ENCODE measurements at regions not wholly inside any gene's neighbourhood (a gene's known extent, or its start where the extent isn't known, plus 50 kb on each side); places are given as distances from the start of the nearest gene placed in this dataset.
"Not testable (repeated sequence)": the region's sequence is repeated elsewhere in the genome, so short reads cannot be mapped to it uniquely, and the experiment has no call there.

DNA sequence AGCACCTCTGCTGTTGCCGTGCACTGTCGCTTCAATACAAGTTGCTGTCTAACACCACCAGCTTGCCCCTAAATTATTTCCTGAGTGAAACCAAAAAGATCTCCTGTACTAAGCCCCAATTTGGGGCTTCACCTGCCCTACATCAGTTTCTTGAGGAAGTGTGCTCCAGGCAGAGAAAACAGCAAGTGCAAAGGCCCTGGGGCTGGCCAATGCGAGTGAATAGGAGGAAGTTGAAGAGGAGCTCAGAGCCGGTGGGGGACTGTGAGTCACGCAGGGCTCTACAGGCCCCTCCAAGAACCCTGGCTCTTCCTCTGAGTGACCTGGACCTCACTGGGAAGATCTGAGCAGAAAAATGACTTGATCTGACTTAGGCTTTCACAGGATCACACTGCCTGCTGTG, 117.2 kb downstream of the IPO8 start:
- DNase-seq = no peak

- no peak for DNase-seq
Observed at GRCh38 chr12:30573145-30573544, 122.5 kb downstream of the IPO8 start.

DNA sequence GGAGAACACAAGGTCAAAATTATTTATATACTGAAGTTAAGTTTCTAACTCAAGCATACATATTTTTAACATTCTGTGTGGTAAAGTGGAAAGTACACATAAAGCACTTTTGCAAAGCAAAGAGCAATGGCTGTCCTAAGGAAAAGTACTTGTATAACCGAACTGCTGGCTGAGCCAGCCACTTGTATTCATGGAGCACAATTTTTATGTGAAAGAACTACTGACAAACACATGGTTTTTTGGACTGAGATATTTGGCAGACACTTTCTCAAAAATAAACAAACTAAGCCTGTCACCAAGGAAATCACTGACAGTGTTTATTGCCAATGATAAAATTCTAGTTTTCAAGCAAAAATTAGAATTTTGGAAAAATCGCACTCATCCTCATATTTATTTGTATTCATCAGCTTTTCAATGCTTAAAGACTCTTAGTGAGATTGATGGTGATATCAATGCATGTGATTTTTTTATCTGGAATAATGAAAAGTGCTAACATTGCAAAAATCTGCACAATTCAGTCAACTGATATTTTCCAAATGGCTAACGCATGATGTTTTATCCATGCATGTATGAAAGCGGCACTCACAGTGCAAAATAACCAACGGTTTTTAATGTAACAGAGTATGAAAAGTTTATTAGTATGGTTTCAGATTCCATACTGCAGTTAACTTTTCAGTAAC, 125.3 kb downstream of the IPO8 start:
- DNase-seq = no peak

DNA sequence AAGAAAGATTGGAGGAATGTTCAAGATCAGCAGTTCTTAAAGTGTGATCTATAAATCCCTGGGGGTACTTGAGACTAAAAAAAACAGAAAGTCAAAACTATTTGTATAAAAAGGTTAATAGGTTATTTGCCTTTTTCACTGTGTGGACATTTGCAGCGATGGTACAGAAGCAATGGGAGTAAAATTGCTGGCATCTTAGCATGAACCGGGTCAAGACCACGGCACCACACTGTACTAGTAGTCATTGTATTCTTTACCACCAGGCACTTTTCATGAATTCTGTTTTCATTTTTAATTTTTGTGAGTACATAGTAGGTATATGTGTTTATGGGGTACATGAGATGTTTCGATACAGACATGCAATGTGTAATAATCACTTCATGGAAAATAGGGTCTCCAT, 126.2 kb downstream of the IPO8 start:
- no peak for DNase-seq

DNA sequence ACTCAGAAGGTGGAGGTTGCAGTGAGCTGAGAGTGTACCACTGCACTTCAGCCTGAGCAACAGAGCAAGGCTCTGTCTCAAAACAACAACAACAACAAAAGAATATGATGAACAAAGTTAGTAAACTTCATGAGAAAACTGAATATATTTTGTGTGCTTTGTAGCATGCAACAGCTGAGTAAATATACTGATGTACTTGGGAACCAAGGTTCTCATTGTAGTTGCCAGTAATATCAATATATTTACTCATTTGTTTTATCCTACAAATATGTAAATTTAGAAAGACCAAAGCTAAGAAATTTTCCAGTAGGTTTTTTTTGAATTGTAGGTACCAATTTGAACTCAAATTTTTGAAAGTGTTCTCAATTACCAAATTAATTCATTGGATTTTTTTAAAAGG, 127.2 kb downstream of the IPO8 start:
- DNase-seq = no peak

- no peak for DNase-seq
Observed at GRCh38 chr12:30567082-30567481, 128.6 kb downstream of the IPO8 start.

DNA sequence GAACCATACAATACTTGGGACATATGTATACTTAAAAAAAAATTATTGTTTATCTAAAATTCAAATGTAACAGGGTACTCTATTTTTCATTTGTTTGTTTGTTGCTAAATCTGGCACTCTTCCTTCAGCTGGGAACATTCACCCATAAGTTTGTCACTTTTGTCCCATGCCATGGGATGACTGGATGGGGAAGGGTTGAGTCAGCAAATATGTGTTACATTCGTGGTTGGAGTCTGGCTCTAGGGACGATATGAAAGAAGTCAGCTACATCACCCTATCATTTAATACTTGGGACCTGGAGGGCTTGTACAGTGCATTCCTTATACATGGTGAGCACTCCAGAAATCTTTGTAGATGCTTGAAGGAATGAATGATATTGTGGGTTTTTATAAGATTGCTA, 131.3 kb downstream of the IPO8 start:
- DNase-seq = no peak

GRCh38 chr12:30548203-30548602, 147.5 kb downstream of the IPO8 start:
- DNase-seq = no peak

DNA sequence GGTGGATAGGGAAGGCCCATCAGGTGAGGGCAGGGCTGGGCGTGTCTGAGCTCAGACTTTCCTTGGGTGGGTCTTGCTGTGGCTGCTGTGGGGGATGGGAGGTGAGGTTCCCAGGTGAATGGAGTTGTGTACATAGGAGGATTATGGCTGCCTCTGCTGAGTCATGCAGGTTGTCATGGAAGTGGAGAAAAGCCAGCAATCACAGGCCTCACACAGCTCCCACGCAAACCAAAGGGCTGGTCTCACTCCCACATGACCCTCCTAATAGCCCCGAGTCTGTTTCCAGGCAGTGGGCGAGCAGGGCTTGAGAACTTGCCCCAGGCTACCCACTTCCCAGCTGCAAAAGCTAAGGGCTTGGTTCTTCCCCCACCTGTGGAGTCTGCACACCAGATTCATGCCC, 149.5 kb downstream of the IPO8 start:
- no peak for DNase-seq

- DNase-seq = not testable (repeated sequence)
Observed at GRCh38 chr12:30544704-30545103, 151.0 kb downstream of the IPO8 start.

GRCh38 chr12:30537228-30537627, 158.4 kb downstream of the IPO8 start:
- no peak for DNase-seq

- no peak for DNase-seq
Observed at GRCh38 chr12:30533558-30534265, 162.0 kb downstream of the IPO8 start.

DNA sequence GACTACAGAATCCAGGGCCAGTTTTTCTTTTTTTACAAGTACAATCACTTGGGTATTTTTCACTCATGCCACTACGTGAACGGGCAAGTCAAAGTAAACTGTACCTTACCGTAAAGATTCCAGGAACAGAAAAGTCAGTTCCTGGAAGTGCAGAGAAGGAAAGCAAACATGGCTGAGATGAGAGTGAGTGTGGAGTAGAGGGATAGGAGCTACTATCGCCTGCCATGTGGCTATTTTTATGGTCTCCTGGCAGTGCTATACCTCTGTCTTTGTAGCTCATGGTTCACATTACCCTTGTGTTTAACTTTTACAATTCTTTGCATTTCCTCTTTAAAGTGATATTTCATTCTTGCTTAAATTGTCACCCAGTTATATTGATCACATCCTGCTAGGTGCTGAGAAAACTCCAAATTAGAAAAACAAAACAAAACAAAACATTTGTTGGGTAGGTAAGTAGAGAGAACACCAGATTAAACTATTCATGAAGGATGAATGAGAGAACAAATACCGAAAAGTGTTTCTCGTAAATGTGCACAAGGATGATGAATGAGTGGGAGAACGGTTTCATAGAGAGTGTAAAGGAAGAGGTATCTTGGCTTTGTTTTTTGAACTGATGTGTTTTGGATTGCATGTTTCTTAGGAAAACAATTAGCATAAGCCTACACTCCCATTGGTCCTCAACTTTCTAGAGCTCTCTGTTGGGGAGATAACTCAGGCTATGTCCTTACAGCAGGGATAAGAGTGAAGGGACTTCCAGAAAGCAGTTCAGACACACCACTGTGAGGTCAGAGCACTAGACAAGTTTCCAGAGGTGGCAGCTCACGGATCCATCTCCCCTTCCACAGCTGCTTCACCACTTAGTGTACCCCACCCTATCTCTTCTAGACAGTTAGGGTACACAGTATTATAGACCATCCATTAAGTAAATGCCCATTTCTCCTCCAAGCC, 163.7 kb downstream of the IPO8 start:
- DNase-seq = no peak

- peak; percentile 2 for DNase-seq
Observed at GRCh38 chr12:30529489-30530269, 166.0 kb downstream of the IPO8 start.

DNA sequence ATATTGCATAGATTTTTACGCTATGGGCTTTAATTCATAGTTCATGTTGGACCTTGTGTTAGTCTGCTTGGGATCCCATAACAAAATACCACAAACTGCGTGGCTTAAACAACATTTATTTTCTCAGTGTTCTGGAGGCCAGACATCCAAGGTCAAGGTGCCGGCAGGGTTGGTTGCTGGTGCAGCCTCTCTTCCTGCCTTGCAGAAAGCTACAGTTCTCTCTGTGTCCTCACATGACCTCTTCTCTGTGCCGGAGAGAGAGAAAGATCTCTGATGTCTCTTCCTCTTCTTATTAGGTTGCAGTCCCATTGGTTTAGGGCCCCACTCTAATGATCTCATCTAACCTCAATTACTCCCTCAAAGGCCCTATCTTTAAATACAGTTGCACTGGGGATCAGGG, 170.5 kb downstream of the IPO8 start:
- DNase-seq = no peak

DNA sequence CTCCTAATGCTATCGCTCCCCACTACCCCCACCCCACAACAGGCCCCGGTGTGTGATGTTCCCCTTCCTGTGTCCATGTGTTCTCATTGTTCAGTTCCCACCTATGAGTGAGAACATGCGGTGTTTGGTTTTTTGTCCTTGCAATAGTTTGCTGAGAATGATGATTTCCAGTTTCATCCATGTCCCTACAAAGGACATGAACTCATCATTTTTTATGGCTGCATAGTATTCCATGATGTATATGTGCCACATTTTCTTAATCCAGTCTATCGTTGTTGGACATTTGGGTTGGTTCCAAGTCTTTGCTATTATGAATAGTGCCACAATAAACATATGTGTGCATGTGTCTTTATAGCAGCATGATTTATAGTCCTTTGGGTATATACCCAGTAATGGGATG, 175.4 kb downstream of the IPO8 start:
- DNase-seq = not testable (repeated sequence)

GRCh38 chr12:30519535-30519934, 176.1 kb downstream of the IPO8 start:
- no peak for DNase-seq

- DNase-seq = no peak
Observed at GRCh38 chr12:30517320-30517719, 178.3 kb downstream of the IPO8 start.

DNA sequence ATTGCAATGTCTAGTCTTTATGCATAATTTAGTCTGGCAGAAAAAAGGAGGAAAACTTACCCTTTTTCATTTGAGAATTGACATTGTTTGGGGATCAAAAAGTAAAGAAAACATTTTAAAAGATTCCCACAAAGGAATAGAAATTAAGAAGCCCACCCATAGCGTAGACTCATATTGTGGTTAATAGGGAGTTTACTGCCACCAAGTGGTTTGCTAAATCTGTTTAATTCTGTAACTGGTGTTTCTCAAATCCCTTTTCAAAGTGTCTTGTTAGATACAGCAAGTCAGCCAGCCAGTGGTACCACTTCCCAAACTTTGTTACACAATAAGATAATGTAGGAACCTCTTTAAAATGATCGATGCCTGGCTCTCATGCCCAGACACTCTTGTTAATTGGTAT, 180.3 kb downstream of the IPO8 start:
- no peak for DNase-seq

DNA sequence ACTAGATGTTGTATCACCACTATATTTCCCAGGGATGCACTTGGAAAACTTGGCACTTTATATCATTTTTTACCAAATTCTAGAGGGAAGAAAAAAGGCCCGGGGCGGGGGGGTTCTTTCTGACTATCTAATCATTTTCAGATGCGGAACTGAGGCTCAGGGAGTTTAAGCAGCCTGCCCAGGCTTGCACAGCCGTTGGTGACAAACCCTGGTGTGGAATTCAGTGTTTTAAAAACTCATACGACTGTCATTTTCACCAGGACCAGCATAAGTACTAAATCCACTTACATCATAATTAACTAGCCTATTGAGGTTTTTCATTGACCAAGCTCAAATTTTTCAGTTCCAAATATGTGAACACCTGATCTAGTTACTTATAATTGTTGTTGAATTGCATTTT, 181.0 kb downstream of the IPO8 start:
- no peak for DNase-seq

GRCh38 chr12:30508205-30508967, 187.3 kb downstream of the IPO8 start:
- DNase-seq = no peak

- no peak for DNase-seq
Observed at GRCh38 chr12:30507576-30507975, 188.1 kb downstream of the IPO8 start.
